GM21360 (cell line): ENCODE measurements at regions not wholly inside any gene's neighbourhood (a gene's known extent, or its start where the extent isn't known, plus 50 kb on each side); places are given as distances from the start of the nearest gene placed in this dataset.
"Not testable (repeated sequence)": the region's sequence is repeated elsewhere in the genome, so short reads cannot be mapped to it uniquely, and the experiment has no call there.

ENCODE experiments used
- ATAC-seq: cut with Tn5 transposase; IDR thresholded peaks from one replicate; pipeline ENCODE4 v1.9.1; 2021; ENCODE audit warnings: mild to moderate bottlenecking, moderate library complexity; ENCODE audit not compliant: unreplicated experiment

GRCh38 chr1:121443001-121443540 is 258.3 kb downstream of the SRGAP2C start:
- ATAC-seq: no peak

- ATAC-seq: no peak
Observed at GRCh38 chr1:121444096-121444495, 259.3 kb downstream of the SRGAP2C start.

GRCh38 chr1:121445679-121446078 is 260.9 kb downstream of the SRGAP2C start:
- ATAC-seq: no peak

GRCh38 chr1:121447280-121447923 is 262.6 kb downstream of the SRGAP2C start:
- ATAC-seq: not testable (repeated sequence)

GRCh38 chr1:121448064-121448463 is 263.3 kb downstream of the SRGAP2C start:
- ATAC-seq: not testable (repeated sequence)

- no peak for ATAC-seq
Observed at GRCh38 chr1:121448851-121449250, 264.1 kb downstream of the SRGAP2C start.

- ATAC-seq: no peak
Observed at GRCh38 chr1:121452484-121452883, 267.7 kb downstream of the SRGAP2C start.

- ATAC-seq: peak; percentile 100
Observed at GRCh38 chr1:121458291-121459048, 273.7 kb downstream of the SRGAP2C start.

- ATAC-seq: no peak
Observed at GRCh38 chr1:121459235-121459634, 274.5 kb downstream of the SRGAP2C start.

- not testable (repeated sequence) for ATAC-seq
Observed at GRCh38 chr1:121469395-121469794, 284.6 kb downstream of the SRGAP2C start.

GRCh38 chr1:121470401-121470800 is 285.6 kb downstream of the SRGAP2C start:
- ATAC-seq: not testable (repeated sequence)

- ATAC-seq: no peak
Observed at GRCh38 chr1:121471523-121471922, 286.7 kb downstream of the SRGAP2C start.

GRCh38 chr1:121472017-121472416 is 287.2 kb downstream of the SRGAP2C start:
- no peak for ATAC-seq

- no peak for ATAC-seq
Observed at GRCh38 chr1:121483234-121483633, 298.5 kb downstream of the SRGAP2C start.

GRCh38 chr1:121483961-121484424 is 299.2 kb downstream of the SRGAP2C start:
- no peak for ATAC-seq

GRCh38 chr1:121494796-121495195 is 310.0 kb downstream of the SRGAP2C start:
- not testable (repeated sequence) for ATAC-seq

GRCh38 chr1:121511455-121511854 is 326.7 kb downstream of the SRGAP2C start:
- ATAC-seq: not testable (repeated sequence)

- not testable (repeated sequence) for ATAC-seq
Observed at GRCh38 chr1:121511876-121512275, 327.1 kb downstream of the SRGAP2C start.

- ATAC-seq: no peak
Observed at GRCh38 chr1:121515235-121515634, 330.5 kb downstream of the SRGAP2C start.

- ATAC-seq: peak; percentile 91
Observed at GRCh38 chr1:121516234-121516967, 331.6 kb downstream of the SRGAP2C start.

- ATAC-seq: no peak
Observed at GRCh38 chr1:121517586-121518230, 332.9 kb downstream of the SRGAP2C start.
